Amygdala (tissue), 56 donors: ENCODE measurements at regions not wholly inside any gene's neighbourhood (a gene's known extent, or its start where the extent isn't known, plus 50 kb on each side); places are given as distances from the start of the nearest gene placed in this dataset.

Experiments
- DNase-seq, 56 donors: peaks; one replicate each; lab custom pipeline; 2025; lab: John Stamatoyannopoulos, UW

DNA sequence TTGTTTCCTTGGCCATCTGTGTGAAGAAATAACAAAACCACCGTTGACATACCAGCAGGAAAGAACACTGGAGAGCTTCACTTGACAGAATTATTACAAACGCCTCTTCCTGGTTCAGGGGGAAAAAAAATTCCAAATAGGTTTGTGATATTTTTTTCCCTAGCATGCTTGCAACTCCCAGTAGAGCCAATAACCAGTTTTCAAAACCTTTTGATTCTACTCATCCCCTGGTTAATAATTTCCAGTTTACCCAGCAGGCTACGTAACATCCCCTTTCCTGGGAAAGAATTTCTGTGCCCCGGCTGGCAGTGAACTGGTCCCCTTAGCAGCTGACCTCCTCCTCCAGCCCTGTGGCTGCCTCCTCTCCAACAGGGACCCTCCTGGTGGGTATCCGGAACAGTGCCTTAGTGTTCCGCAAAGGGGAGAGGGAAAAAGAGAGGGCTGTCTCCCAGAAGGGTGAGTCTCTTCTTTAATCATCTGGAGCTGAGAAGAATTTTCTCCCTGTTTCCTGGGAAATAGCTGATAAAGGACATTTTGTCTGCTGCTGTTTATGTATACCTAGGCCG lies 72.8 kb upstream of the BOD1 start:
- DNase-seq, result peak in 1 of 56 donors; percentile 46

DNA sequence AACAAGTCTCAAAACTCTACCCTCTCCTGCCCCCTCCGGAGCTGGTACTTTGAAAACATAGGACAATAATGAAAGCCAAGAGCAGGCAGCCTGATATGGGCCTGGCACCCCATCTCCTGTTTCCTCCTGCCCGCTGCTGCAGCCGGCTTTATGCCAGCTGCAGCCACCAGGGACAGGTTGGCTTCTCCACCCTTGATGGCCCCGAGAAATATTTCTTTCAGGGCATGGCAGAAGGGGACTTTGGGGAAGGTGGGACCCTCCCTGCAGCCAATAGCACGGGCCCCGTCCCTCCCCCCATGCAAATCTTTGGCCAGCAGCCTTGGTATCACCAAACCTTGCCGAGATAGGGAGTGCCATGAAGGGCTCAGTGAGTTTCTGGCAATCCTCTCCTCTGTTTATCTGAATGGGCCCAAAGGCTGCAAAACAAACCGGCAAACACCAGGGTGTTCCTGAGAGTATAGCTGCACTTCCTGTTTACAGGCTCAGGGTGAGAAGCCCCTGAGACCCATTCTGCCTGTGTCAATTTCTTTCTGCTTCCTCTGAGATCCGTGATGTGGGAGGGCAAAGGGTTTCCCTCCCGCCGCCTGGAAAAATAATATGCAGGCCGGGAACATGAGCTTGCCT lies 73.4 kb upstream of the BOD1 start:
- DNase-seq, result peak in 3 of 56 donors; percentile 26 to 63 (median 46)

DNA sequence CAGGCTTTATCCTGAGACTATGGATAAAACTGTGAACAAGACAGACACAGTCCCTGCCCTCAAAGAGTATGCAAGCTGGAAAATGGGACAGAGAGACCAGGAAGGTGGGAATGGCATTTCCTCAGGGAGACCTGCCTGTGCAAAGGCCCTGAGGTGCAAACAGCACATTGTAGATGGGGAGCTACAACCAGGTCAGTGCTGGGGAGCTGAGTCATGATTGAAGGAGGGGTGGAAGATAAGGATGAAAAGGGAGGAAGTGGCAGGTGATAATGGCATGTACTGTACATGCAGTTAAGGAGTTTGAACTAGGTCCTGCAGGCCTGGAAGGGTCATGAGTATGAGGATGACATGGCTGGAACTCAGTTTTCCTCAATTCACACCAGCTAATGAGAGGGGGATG lies 75.5 kb upstream of the BOD1 start:
- no peak for DNase-seq

DNA sequence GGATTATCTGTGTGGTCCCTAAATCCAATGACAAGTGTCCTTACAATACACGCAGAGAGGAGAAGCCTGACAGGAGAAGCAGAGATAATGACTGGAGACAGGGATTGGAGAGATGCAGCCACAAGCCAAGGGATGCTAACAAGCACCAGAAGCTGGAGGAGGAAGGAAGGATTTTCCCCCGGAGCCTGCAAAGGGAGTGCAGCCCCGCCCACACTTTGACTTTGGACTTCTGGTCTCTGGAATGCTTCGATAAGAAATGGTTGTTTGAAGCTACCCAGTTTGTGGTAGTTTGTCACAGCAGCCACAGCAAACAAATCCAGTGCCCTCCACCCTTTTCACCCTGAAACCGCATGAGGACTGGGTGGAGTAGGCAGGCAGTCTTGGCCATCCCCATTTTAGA lies 77.2 kb upstream of the BOD1 start:
- DNase-seq, result no peak

DNA sequence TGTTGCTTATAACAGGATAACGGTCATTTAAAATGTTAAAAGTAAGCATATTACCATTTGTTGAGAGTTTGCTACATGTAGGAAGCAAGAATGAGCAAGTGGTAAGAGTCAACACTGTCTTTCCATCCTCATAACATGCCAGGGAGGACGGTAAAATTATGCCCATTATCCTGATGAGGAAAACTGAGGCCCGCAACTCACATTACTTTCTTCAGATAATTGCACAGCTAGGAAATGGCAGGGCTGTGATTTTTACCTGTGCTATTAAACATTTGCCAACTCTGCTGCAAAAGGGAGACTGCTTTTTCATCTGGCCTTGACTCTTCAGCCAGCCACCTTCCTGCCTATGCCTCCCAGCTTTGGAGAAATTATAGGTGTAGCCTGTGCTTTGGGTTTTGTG lies 79.8 kb upstream of the BOD1 start:
- DNase-seq, result no peak

DNA sequence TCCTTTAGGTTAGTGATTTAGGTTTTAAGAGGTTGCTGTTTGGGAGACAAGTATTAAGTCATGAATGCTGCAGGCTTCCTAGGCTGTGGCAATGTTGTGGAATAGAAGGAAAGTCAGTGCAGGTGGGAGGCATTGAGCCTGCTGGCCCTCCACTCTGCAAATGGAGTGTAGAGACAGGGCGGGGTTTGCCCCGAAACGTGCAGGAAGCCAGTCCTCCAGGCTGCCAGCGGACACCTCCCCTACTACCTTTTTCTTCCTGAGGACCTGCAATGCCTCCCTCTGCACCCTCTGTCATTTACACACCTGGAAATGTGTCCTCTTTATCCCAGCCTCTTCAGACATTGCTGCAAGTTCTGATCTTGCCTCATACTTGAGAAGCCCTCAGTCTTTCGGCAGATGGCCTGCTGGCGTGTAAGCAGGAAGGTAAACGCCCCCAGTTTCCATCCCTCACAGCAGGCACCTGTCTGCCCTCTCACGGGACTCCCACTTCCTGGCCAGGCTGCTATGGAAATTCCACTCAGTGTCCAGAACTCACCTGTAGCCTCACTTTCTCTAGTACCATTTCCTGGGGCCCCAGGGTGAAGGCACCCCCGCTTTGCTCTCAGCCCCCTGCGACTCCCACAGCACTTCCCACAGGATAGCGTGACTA lies 81.6 kb upstream of the BOD1 start:
- DNase-seq, result no peak

DNA sequence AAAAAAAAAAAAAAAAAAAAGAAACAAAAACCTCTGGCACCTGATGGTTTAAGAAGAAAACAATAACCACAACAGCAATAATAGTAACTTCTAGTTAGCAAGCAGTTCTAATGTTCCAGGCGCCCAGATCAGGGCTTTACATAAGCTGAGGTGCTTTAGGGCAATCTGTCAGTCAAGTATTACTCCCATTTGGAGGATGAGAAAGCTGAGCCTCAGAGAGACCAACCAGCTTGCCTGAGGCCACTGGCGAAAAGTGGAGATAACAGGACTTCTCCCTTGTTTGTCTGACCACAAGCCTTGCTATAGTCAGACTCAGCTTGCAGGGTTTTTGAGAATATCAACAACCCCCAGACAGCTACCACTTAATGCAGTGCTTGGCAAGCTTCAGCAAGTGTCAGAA lies 83.5 kb upstream of the BOD1 start:
- no peak for DNase-seq

DNA sequence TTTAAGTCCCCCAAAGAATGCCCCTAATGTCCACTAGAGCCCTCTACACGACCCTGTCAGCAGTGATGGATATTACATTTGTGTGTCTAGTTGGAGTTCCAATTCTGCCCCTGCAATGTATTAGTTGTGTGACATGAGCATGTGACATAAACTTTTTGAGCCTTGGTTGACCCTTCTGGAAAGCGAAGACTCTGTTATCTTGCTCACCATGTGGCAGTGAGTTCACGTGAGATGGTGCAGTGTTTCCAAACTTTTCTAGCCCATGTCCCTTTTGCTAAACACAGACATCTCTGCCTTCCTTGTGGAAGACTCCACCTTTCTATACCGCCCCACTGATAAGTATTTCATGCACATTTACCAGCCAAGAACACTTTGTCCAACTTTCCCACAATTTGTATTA lies 87.0 kb upstream of the BOD1 start:
- DNase-seq, result no peak

DNA sequence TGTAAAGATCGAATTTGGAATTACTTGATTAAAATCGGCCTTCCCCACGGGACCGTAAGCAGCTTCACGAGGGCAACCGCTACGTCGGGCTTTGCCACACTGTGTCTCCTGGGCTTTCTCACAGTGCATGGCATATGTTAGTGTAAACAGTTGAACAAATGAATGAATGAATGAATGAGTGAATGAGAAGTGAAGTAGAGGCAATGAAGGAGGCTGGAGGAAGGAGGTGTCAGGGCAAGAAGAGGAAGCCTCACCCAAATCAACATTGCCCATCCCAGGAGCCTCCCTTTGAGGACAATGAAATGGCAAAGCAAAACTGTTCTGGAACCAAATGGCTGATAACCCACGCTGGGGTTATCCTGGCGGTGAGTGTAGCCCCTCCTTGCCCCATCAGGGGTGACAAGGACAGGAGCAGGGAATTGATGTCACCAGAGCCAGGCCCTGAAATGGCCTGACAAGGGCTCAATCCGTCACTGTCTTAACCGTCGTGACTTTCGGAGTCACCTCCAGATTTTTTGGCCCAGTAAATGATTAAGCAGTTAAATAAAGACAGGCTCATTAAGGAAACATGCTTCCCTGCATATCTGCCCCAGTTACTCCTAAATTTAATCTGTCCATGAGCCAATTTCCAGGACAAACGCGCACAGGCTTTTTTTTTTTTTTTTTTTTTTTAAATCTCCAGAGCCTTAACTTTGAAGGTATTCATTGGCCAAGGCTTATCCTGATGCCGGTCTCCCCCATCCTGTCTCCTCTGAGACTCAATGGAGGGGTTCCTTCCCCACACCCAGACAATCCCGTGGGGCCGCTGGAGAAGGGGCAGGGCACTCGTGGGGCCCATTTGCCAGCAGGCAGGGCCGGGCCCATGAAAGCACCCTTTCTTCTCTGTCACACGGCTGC lies 88.4 kb upstream of the BOD1 start:
- peak in 1 of 56 donors; percentile 13 for DNase-seq

DNA sequence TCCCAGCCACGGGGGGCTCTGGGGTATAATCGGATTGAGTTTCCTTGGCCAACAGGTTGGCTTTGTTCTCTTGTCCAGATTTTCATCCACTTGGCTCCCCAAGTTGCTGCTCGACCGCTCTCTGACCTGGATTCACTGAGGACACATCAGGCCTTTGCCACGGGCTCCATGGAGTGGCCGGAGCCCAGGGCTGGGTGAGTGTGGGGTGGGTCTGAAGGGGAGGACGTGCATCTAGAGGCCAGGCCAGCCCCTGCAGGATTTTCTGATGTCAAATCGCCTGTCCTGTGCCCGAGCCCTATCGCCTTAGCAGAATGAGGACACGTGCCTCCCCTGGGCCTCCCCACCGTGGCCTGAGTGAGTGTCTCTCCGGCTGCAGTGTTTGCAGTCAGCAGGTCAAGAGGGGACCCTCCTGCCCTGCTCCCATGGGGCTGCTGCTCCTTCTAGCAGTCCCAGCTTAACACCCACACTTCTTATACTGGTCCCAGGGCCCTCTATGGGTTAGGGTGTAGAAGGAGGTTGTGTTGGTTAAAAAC lies 89.1 kb upstream of the BOD1 start:
- no peak for DNase-seq

DNA sequence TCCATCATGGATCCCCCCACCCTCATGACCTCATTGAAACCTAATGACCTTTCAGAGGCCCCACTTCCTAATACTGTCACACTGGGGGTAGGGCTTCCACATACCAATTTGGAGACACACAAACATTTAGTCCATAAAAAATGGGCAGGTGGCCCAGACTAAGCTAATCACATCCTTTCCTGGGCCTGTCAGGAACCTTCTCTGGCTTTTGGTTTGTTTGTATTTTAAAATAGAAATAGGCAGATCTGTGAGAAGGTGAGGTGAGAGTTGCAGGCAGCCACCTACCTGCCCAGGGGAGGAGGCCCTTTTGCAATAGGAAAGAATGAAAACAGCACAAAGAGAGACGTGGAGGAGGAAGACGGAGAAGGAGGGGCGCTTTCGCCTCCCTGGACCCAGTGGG lies 90.2 kb upstream of the BOD1 start:
- DNase-seq, result no peak

DNA sequence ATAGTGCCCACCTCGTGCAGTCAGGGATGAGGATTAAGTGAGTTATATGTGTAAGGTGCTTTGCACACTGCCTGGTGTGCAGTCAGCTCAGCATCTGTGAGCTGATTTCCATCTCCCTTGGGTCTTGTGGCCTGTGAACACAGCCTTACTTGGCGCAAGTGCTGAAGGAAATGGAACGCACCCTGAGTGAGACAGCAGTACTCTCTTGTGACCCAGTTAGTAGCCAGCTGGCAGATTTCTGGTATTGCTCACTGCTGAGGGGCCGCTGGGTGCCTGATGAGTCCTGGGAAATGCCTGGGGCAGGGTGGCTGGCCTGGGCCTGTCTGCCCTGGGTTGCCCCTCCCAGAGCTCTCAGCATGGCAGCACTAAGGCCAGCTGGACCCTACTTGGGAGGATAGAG lies 90.9 kb upstream of the BOD1 start:
- DNase-seq, result peak in 13 of 56 donors; percentile 12 to 59 (median 29)

DNA sequence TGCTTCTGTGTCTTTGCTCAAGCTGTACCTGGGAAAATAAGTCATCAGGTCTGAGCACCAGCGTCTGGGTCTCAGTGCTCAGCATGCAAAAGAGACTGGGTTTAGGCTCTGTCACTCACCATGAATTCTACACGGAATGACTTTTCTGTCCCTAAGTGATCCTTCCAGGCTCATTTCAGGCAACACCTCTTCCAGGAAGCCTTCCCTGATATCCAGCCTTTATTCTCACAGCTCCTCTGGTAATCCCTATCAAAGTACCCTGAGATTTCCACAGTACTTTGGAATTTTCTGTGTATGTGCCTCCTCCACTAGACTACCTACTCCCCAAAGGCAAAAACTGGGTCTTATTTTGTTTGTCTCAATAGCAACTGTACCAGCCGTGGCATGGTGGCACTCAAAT lies 92.7 kb upstream of the BOD1 start:
- DNase-seq, result no peak

DNA sequence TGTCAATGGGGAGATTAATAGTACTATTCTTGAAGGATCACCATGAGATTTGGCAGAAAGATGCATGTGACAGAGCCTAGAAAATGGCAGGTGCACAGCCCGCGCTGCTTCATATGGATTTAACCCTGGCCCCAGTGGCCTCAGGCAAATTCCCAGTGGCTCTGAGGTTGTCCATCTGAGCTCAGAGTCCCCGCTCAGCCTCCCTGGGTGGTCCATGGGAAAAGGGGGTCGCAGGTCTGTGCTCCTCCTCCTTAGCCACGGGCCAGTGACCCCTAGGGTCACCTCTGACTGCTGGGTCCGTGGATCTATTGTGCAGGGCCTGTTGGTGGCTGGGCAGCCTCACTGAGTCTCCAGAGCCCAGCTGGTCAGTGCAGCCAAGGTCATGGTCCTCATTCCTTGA lies 93.3 kb upstream of the BOD1 start:
- no peak for DNase-seq

DNA sequence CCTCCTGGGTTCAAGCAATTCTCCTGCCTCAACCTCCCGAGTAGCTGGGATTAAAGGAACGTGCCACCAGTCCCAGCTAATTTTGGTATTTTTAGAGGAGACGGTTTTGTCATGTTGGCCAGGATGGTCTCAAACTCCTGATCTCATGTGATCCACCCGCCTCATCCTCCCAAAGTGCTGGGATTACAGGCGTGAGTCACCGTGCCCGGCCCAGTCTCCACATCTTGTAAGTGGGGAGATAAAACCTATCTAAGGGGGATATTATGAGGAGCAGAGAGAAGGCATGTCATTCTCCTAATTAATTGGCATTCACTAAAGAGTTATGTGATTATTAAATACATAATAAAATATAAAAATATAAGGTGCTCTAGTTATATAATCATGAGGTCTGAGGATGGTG lies 94.1 kb upstream of the BOD1 start:
- no peak for DNase-seq

DNA sequence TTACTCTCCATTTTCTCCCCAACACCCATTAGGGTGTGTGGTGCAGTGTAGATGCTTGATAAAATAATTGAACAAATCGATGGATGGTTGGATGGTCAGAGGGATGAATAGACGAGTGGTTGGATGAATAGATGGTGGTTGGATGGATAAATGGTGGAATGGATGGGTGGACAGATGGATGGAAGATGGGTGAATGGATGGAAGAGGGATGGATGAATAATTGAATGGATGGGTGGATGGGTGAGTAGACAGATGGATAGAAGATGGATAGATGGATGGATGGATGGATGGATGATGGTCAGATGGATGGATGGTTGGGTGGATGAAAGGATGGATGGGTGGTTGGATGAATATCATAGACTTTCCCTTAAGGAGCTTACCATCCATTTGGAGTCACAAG lies 95.0 kb upstream of the BOD1 start:
- no peak for DNase-seq

DNA sequence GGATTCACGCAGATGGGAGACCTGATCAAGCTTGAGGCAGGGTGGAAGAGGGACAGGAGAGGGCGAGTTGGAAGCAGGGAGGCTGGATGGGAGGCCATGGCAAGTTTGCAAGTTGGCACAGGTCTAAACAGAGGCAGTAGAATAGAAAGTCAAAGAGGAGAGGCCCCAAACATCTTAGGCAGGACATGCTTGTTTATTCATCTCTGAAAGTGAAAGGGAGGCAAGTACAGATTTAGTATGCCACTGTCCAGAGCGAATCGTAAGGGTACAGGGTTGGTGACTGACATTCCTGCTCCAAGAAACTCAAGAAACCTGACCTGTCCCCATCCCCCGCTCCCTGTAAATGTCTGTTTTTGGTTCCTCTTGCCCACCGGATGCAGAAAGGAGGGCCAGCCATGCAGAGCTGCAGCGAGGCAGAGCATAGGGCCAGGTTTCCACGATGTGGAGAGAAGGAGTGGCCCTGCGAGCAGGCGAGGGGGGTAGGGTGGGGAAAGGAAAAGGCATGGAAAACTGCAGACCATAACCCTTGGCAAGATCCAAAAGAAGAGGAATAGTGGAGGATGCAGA lies 96.2 kb upstream of the BOD1 start:
- no peak for DNase-seq

DNA sequence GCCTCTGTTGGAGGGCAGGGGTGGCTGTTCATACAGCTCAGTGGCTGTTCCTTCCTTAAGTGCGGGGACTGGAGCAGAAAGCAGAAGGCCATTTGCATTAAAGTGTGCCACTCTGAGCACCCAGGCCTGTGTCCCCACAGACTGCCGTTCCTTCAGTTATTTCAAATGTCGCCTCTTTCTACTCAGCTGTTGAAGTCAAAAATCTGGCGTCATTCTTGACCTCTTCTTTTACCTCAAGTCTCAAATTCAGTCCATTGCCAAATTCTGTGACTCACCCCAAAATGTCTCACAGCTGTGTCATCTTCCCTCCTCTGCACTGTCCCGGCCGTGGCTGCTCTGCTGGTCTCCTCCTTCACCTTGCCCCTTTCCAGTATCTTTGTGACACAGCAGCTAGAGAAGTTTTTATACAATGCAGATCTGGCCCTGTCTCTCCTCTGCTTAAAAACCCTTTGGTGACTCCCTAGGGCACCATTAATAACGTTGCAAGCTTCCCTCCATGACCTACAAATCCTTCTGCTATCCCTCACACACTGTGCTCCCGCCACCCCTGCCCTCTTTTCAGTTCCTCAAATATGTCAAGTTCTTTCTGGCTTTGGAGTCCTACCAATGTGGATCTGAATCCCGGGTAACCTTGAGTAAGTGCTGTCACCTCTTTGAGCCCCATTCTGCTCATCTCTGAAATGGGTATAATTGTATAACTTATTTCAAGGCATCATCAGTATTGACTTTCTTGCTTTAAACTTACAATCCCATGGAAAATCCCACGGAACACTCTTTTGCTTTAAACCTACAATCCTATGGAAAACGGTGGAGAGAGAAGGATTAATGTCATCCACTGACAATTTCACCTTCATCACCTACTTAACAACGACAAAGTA lies 98.3 kb upstream of the BOD1 start:
- no peak for DNase-seq

DNA sequence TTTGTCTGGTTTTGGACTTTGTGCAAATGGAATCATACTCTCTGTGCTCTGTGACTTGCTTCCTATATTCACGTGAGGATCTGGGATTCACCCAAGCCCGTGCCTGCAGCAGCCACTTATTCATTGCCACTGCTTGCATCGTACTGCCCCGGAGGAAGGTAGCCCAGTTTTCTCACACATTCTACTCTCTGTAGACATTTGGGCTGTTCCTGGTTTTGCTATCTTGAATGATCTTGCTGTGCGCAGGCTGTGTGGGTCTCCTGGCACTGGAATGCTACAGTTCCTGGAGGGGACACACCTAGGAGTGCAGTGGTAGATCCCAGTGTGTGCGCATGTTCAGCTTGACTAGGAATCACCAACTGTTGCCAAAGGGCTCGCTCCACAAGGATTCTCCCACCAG lies 99.2 kb upstream of the BOD1 start:
- DNase-seq, result peak in 1 of 56 donors; percentile 6
